ENCODE measurements at regions not wholly inside any gene's neighbourhood (a gene's known extent, or its start where the extent isn't known, plus 50 kb on each side); places are given as distances from the start of the nearest gene placed in this dataset.

GRCh38 chr9:10674586-10674985 lies 61.8 kb upstream of the PTPRD start:
- intact Hi-C loops (cut with DNase I): no loop called here
- DNase-seq (ENCODE audit: low spot score): no peak

GRCh38 chr9:10678010-10678409 lies 65.2 kb upstream of the PTPRD start:
- intact Hi-C loops (cut with DNase I): no loop called here
- no peak for DNase-seq (ENCODE audit: low spot score)

- intact Hi-C loops (cut with DNase I): no loop called here
- no peak for DNase-seq (ENCODE audit: low spot score)
Observed at GRCh38 chr9:10678790-10679189, 66.0 kb upstream of the PTPRD start.

- intact Hi-C loops (cut with DNase I): no loop called here
- no peak for DNase-seq (ENCODE audit: low spot score)
Observed at GRCh38 chr9:10686943-10687342, 74.1 kb upstream of the PTPRD start.

- intact Hi-C loops (cut with DNase I): no loop called here
- DNase-seq (ENCODE audit: low spot score): no peak
Observed at GRCh38 chr9:10690546-10690945, 77.7 kb upstream of the PTPRD start.

- no peak for DNase-seq (ENCODE audit: low spot score)
- intact Hi-C loops (cut with DNase I): no loop called here
Observed at GRCh38 chr9:10697044-10697443, 84.2 kb upstream of the PTPRD start.

GRCh38 chr9:10700291-10700690 lies 87.5 kb upstream of the PTPRD start:
- intact Hi-C loops (cut with DNase I): no loop called here
- DNase-seq (ENCODE audit: low spot score): no peak

GRCh38 chr9:10700915-10701314 lies 88.1 kb upstream of the PTPRD start:
- intact Hi-C loops (cut with DNase I): no loop called here
- no peak for DNase-seq (ENCODE audit: low spot score)

GRCh38 chr9:10701906-10702305 lies 89.1 kb upstream of the PTPRD start:
- no peak for DNase-seq (ENCODE audit: low spot score)
- intact Hi-C loops (cut with DNase I): no loop called here

- intact Hi-C loops (cut with DNase I): no loop called here
- DNase-seq (ENCODE audit: low spot score): no peak
Observed at GRCh38 chr9:10703139-10703538, 90.3 kb upstream of the PTPRD start.

GRCh38 chr9:10704720-10705119 lies 91.9 kb upstream of the PTPRD start:
- intact Hi-C loops (cut with DNase I): no loop called here
- no peak for DNase-seq (ENCODE audit: low spot score)

- intact Hi-C loops (cut with DNase I): no loop called here
Observed at GRCh38 chr9:10705383-10705782, 92.6 kb upstream of the PTPRD start.

GRCh38 chr9:10706788-10707187 lies 94.0 kb upstream of the PTPRD start:
- intact Hi-C loops (cut with DNase I): no loop called here
- no peak for DNase-seq (ENCODE audit: low spot score)

More at GRCh38 chr9:10705383-10705782, 92.6 kb upstream of the PTPRD start:
- no peak for DNase-seq (ENCODE audit: low spot score)

GRCh38 chr9:10721301-10721700 lies 108.5 kb upstream of the PTPRD start:
- no peak for DNase-seq (ENCODE audit: low spot score)
- intact Hi-C loops (cut with DNase I): no loop called here

- intact Hi-C loops (cut with DNase I): no loop called here
- no peak for DNase-seq (ENCODE audit: low spot score)
Observed at GRCh38 chr9:10729213-10729612, 116.4 kb upstream of the PTPRD start.

- DNase-seq (ENCODE audit: low spot score): no peak
Observed at GRCh38 chr9:10744669-10745068, 131.9 kb upstream of the PTPRD start.

GRCh38 chr9:10753474-10753873 lies 140.7 kb upstream of the PTPRD start:
- intact Hi-C loops (cut with DNase I): no loop called here
- no peak for DNase-seq (ENCODE audit: low spot score)

More at GRCh38 chr9:10744669-10745068, 131.9 kb upstream of the PTPRD start:
- intact Hi-C loops (cut with DNase I): no loop called here

GRCh38 chr9:10764481-10764880 lies 151.7 kb upstream of the PTPRD start:
- intact Hi-C loops (cut with DNase I): no loop called here
- DNase-seq (ENCODE audit: low spot score): no peak

- intact Hi-C loops (cut with DNase I): no loop called here
Observed at GRCh38 chr9:10773136-10773535, 160.3 kb upstream of the PTPRD start.

GRCh38 chr9:10774051-10774450 lies 161.2 kb upstream of the PTPRD start:
- no peak for DNase-seq (ENCODE audit: low spot score)
- intact Hi-C loops (cut with DNase I): no loop called here

More at GRCh38 chr9:10773136-10773535, 160.3 kb upstream of the PTPRD start:
- no peak for DNase-seq (ENCODE audit: low spot score)

- DNase-seq (ENCODE audit: low spot score): no peak
- intact Hi-C loops (cut with DNase I): no loop called here
Observed at GRCh38 chr9:10785255-10785654, 172.5 kb upstream of the PTPRD start.

GRCh38 chr9:10793306-10793705 lies 180.5 kb upstream of the PTPRD start:
- no peak for DNase-seq (ENCODE audit: low spot score)
- intact Hi-C loops (cut with DNase I): no loop called here

Measured in posterior vena cava (tissue), 2 donors.